ENCODE measurements at regions not wholly inside any gene's neighbourhood (a gene's known extent, or its start where the extent isn't known, plus 50 kb on each side); places are given as distances from the start of the nearest gene placed in this dataset.

- Histone ChIP-seq H3K36me3 (no peaks in the 10 kb centered on the region), H3K27ac (no peak overlapping the region), H3K9me3 (peaks cover 8 to 25% (median 16%) of the 10 kb centered on the region in 4 donors), H3K4me3 (no peak overlapping the region), H3K27me3 (peaks cover 0 to 9% (median 0%) of the 10 kb centered on the region in 3 donors), H3K4me1 (no peaks in the 10 kb centered on the region)
- WGBS, 5 donors: 71 to 78% (median 75%) methylated on average over 3 of the region's 3 CpGs
- no peak for DNase-seq
- intact Hi-C loops (cut with DNase I; ENCODE audit: low total_unique reads): no loop called here
- TF ChIP-seq POLR2A (IDR thresholded peaks at IDR 0.05): no peak
- TF ChIP-seq EP300 (IDR thresholded peaks at IDR 0.05): no peak
- TF ChIP-seq POLR2AphosphoS5 (IDR thresholded peaks at IDR 0.05): no peak
- TF ChIP-seq CTCF (IDR thresholded peaks at IDR 0.05): no peak
These were observed 53.4 kb downstream of the FOXB1 start for GRCh38 chr15:60057554-60057953.

GRCh38 chr15:60059186-60059585 lies 55.1 kb downstream of the FOXB1 start:
- WGBS, 5 donors: 83 to 95% (median 91%) methylated on average over 1 of the region's 1 CpG
- H3K27me3 ChIP-seq: peaks cover 0 to 9% (median 0%) of the 10 kb centered on the region in 3 donors
- TF ChIP-seq CTCF (IDR thresholded peaks at IDR 0.05): no peak
- no peak for TF ChIP-seq POLR2AphosphoS5 (IDR thresholded peaks at IDR 0.05)
- TF ChIP-seq POLR2A (IDR thresholded peaks at IDR 0.05): no peak
- no peak for TF ChIP-seq EP300 (IDR thresholded peaks at IDR 0.05)
- no peak overlapping the region for H3K27ac ChIP-seq
- H3K4me3 ChIP-seq: no peak overlapping the region
- intact Hi-C loops (cut with DNase I; ENCODE audit: low total_unique reads): no loop called here
- peaks cover 8 to 30% (median 21%) of the 10 kb centered on the region in 4 donors for H3K9me3 ChIP-seq
- DNase-seq: no peak
- no peaks in the 10 kb centered on the region for H3K4me1 ChIP-seq
- no peaks in the 10 kb centered on the region for H3K36me3 ChIP-seq

GRCh38 chr15:60061758-60062157 lies 57.6 kb downstream of the FOXB1 start:
- intact Hi-C loops (cut with DNase I; ENCODE audit: low total_unique reads): no loop called here
- no peak for TF ChIP-seq CTCF (IDR thresholded peaks at IDR 0.05)
- Histone ChIP-seq H3K27me3 (no peaks in the 10 kb centered on the region), H3K4me3 (no peak overlapping the region), H3K27ac (no peak overlapping the region), H3K9me3 (peaks cover 8 to 30% (median 21%) of the 10 kb centered on the region in 4 donors), H3K36me3 (no peaks in the 10 kb centered on the region), H3K4me1 (no peaks in the 10 kb centered on the region)
- DNase-seq: no peak
- 80 to 97% (median 94%) methylated on average over 1 of the region's 1 CpG for WGBS, 5 donors

GRCh38 chr15:60062826-60063225 lies 58.7 kb downstream of the FOXB1 start:
- DNase-seq: no peak
- Histone ChIP-seq H3K27ac (no peak overlapping the region), H3K36me3 (no peaks in the 10 kb centered on the region), H3K4me1 (no peaks in the 10 kb centered on the region), H3K27me3 (no peaks in the 10 kb centered on the region), H3K9me3 (peaks cover 8 to 30% (median 21%) of the 10 kb centered on the region in 4 donors), H3K4me3 (no peak overlapping the region)
- intact Hi-C loops (cut with DNase I; ENCODE audit: low total_unique reads): no loop called here
- 76 to 82% (median 81%) methylated on average over 3 of the region's 3 CpGs for WGBS, 5 donors
- TF ChIP-seq CTCF (IDR thresholded peaks at IDR 0.05) (no peak), POLR2A (IDR thresholded peaks at IDR 0.05) (no peak), EP300 (IDR thresholded peaks at IDR 0.05) (no peak), POLR2AphosphoS5 (IDR thresholded peaks at IDR 0.05) (no peak)

All from stomach (tissue), 8 donors.